ENCODE measurements at regions not wholly inside any gene's neighbourhood (a gene's known extent, or its start where the extent isn't known, plus 50 kb on each side); places are given as distances from the start of the nearest gene placed in this dataset.

GRCh38 chr14:97336179-97336578, 539.0 kb downstream of the VRK1 start:
- no peak for TF ChIP-seq CTCF (IDR thresholded peaks at IDR 0.05)
- no peak for TF ChIP-seq POLR2A (IDR thresholded peaks at IDR 0.05)
- no peak for TF ChIP-seq EP300 (IDR thresholded peaks at IDR 0.05)
